HG03175 (cell line): ENCODE measurements at regions not wholly inside any gene's neighbourhood (a gene's known extent, or its start where the extent isn't known, plus 50 kb on each side); places are given as distances from the start of the nearest gene placed in this dataset.
"Not testable (repeated sequence)": the region's sequence is repeated elsewhere in the genome, so short reads cannot be mapped to it uniquely, and the experiment has no call there.

Experiments used
- ATAC-seq: cut with Tn5 transposase; IDR thresholded peaks from one replicate; pipeline ENCODE4 v1.9.1; 2021; ENCODE audit warnings: mild to moderate bottlenecking, moderate library complexity; ENCODE audit not compliant: unreplicated experiment

DNA sequence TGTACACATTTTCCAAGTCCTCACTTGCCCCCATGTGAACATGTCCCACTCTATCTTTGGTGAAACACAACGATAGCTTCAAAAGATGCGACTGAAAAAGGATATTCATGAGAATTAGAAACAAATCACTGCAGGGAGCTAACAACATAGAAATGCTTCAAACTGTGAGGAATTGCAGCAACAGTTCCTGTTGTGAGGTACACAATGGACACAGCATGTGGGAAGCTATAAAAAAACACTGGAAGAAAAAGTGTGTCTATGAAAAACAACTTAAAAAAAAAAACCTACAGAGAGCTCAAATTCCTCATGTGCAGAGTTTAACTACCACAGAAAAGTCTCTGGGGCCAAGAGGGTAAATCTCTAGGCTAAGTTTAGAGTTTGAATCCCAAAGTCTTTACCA, 51.6 kb upstream of the BLTP1 start:
- ATAC-seq, result no peak

DNA sequence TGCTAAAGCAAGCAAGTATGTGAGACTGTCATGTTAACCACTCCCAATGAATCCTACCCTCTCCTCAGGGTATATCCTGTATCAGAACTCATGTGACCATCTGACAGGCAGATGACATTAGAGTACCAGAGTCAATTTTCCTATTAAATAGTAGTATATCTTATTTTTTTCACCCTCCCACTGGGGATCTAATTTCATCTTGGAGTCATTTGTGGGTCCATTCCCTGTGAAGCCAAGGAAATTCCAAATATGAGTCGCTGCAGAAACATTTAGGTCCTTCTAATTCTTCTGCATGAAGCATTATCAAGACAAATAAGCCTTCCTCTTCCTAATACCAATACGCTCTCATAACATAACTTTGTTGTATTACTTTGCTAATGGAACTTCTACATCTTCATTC, 52.2 kb upstream of the BLTP1 start:
- ATAC-seq, result no peak

GRCh38 chr4:122091836-122092405, 60.2 kb upstream of the BLTP1 start:
- ATAC-seq, result no peak

DNA sequence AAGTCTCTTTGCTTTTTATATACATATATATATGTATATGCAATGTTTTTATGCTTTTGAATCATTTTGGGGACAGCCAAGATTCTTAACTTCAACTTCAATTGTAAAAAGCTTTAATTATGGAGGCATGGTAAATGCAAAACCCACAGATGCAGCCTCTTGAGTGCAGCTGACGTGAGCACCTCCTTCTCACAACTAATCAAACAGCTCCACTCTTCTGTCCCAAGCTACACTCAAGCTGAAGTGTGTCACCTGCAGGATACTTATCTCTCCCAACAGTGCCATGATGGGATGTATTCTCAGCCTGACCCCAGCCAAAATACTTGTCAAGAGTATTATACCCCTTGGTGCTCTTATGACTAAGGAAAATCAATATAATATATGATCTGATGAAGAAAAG, 60.7 kb upstream of the BLTP1 start:
- ATAC-seq, result no peak

DNA sequence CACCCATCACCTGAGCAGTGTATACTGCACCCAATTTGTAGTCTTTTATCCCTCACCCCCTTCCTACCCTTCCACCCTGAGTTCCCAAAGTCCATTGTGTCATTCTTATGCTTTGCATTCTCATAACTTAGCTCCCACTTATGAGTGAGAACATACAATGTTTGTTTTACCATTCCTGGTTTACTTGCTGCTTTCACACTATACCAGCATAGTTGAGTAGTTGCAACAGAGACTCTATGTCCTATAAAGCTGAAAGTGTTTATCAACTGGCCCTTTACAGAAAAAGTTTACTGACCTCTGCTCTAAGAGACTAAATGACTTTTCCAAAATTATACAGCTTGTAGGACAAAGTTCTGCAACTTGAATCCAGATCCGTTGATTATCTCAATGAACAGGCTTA, 61.1 kb upstream of the BLTP1 start:
- no peak for ATAC-seq

DNA sequence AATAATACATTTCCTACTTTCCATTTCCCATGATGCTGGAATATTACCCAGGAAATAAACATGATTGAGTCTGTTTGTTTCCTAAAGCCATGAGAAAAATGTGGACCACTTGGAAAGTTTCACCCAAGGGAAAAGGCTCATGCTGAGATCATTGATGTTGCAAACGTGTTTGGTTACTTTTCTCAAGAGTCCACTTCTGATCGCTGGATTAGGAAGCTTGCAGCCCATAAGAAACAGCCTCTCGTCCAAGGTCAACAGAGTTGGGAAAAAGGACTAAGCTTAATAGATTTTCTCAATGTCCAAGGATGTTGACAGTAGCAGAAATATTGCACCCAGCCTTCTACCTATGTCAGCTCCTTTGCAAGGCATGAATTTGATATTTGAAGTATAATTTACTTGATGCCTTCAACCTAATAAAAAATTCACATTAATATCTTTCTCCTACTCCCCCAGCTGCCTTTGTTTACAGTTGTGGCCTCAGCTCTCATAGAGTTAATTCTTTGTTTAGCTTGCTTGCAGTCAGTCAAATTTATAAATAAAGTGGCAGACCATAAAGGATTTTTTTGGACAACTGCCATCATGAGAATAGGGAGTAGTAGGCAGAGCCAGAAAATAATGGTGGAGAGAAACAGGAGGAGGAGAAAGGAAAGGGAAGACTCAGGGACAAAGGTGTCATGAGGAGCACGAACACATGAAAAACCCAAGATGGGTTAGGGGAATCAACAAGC, 65.6 kb upstream of the BLTP1 start:
- no peak for ATAC-seq

GRCh38 chr4:122083989-122084388, 68.1 kb upstream of the BLTP1 start:
- ATAC-seq, result no peak

DNA sequence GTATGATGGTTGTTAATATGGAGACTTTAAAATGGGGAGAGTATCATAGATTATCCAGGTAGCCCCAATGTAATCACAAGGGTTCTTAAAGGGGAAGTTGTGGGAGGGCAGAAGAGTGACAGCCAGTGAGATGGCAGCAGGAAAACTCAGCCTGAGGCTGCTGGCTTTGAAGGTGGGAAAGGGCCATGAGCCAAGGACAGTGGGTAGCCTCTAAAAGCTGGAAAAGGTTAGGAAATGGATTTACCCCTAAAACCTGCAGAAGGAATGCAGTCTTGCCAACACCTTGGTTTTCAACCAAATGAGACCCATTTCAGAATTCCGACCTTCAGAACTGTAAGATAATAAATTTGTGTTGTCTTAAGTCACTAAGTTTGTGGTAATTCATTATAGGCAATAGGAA, 68.8 kb upstream of the BLTP1 start:
- no peak for ATAC-seq

DNA sequence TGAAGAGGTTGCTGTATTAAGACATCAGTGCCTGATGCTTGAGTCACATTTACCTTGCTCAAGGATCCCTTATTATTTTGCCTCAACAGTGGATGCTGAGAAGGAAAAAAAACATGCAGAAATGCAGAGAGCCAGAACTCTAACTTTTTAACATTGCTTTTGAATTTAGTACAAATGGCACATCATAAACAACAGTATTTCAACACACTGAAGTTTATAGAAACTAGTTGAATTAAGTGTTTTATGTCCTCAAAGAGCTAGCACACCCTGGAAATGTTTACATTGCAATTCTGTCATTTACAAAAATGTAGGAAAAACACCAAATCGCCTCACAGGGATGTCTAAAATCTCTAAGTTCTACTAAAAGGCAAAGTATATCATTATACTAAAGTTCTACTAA, 69.5 kb upstream of the BLTP1 start:
- no peak for ATAC-seq

DNA sequence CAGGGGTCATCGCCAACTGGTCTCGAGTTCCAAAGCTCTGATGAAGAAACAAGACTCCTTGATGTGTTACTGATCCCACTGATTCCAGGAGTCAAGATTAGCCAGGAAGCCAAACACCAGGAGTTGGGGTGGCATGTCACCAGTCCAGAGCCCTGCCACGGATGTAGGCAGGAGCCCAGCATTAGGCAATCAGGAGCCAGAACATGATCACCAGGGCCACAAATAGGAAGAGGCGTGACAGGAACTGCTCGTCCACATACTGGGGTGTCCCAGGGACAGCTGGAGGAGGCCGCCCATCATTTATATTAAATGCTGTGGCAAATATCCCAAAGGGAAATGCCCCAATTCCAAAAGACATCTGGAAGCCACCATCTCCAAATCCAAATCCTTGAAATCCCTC, 74.5 kb upstream of the BLTP1 start:
- ATAC-seq, result not testable (repeated sequence)

DNA sequence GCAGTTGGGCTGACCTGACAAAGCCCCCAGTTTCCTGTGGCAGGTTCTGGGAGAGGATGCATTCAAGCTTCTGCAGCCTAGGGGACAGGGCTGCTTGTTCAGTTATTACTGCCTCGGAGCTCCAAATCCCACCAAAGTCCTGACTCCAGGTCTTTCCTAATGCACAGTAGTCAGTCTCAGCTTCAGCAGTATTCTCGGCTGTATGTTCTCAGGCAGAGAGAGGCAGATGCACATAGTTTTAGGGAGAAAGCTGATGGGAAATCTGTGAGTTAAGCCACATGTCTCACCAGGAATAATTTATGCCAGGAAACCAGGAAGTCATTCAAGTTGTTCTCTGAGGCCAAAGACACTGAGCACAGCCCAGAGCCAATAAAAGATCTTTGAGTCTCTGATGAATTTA, 75.3 kb upstream of the BLTP1 start:
- ATAC-seq, result not testable (repeated sequence)

DNA sequence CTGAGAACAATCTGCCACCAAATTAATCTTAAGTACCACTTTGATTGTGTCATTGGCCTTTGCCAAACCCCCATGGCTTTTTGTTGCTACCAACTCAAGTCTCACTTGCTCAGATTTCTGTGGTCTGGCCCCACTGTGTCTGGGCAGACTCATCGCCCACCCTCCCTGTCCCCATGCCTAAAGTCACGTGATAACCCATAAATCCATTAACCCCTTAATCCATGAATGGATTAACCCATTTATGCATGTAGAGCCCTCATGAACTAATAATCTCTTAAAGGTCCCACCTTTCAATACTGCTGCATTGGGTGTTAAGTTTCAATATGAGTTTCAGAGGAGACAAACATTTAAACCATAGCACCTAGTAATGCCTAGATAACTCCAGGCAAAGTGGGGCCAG, 78.5 kb upstream of the BLTP1 start:
- no peak for ATAC-seq

DNA sequence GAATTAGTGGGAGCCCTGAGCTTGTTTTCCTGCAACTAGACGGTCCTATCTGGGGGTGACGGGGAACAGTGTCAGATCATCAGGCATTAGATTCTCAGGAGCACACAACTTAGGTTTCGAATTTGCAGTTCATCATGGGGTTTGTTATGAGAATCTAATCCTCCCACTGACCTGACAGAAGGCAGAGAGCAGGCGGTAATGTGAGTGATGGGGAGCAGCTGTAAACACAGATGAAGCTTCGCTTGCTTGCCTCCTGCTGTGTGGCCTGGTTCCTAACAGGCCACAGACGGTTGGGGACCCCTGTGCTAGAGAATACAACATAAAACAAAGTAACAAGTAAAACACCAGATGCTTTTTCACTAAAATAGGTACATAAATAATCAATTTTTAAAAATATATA, 86.2 kb upstream of the BLTP1 start:
- ATAC-seq, result no peak

- ATAC-seq, result no peak
These were observed 87.0 kb upstream of the BLTP1 start for GRCh38 chr4:122065149-122065548.

DNA sequence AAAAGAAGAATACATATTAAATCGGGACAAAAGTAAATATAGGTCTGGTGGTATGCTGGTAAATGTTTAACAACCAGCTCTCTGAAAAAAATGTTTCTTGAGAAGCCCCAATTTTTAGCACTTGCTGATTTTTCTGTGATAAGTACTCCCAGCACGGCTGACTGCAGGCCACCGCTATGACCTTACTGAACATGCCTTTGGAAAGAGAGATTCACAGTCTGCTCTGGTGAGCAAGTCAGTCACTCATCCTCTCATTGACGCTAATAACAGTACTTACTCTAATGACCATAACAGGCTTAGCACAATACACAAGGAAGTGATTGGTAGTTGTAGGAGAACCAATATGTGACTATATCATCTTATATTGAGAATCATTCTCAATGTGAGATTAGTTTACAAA, 98.9 kb upstream of the BLTP1 start:
- ATAC-seq, result no peak

DNA sequence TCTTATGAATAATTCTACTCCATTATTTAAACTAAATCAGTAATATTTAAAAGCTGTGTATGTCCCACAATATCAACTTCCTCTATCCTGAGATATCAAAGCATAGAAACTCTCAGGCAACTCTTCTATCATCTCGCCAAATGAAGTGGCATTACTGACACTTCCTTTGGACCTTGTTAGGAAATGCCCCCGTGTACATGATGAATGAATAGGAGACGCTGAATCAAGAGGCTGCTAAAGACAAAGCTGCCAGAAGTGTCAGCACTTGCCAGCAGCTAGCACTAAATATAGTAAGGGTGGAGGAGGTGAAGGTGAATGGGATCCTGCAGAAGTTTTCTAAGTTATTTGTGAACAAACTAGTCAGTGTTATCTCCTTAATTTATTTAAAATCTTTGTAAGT, 99.5 kb upstream of the BLTP1 start:
- ATAC-seq, result no peak

GRCh38 chr4:122050841-122051240, 99.0 kb upstream of the TRPC3 start:
- no peak for ATAC-seq

DNA sequence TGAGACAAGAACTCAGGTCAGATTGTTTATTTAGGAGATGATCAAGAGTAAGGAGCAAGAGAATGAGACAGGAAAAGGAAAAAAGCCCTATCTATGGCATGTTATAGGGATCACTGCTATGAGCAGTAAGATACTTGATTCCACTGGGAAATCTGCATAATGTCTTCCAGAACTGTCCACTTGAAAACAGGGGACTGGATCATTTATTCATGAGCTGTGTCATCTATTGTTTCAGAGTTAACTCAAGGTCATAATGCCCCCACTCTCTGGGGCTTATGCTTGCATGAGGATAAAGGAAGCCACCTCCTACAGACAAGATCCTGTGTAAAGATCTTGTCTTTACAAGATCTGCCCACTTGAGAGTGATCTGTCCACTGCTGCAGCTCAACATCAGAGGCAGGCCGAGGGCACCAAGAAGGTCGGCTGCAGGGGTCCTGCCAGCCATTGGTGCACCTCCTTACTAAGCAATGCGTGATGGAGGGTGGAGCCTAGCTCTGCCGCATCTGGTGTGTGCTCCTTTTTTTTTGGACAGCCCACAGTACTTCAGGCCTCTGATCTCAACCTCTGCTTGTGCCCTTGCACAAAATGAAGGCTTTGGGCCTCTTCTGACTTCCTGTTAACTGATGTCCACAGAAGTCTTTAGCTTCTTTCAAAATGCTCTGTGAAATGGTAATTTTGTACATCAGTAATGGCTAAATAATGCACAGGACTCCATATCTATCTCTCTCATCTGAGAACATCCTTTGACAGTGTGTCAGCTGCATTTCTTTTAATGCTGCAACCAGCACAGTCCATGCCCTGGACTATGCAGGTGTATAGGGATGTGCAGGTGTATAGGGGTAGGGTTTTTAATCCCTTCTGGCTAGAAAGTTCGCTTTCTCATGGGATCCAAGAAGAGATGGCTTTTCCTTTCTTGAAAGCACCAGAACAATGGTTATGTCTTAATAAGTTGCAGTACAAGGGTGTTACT, 95.9 kb upstream of the TRPC3 start:
- ATAC-seq, result no peak

DNA sequence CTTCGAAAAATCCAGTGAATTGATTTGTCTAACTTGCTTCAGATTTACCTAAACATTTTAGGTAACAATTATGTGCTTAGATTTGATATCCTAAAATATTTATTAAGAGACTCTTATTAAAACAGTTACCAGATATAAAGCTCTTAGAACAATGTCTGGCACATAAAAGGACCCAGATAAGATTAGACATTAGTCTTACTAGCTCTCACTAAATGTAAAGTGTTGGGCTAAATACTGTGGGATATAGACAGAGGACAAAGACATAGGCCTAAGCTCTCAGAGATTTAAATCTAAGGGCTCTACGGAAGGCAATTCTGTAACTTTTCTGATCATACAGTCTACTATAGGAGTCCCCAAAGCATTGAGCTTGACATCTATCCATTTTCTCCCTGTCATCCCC, 94.4 kb upstream of the TRPC3 start:
- ATAC-seq, result no peak

- ATAC-seq, result no peak
These were observed 93.7 kb upstream of the TRPC3 start for GRCh38 chr4:122045533-122045932.

- no peak for ATAC-seq
These were observed 92.6 kb upstream of the TRPC3 start for GRCh38 chr4:122044501-122044900.

DNA sequence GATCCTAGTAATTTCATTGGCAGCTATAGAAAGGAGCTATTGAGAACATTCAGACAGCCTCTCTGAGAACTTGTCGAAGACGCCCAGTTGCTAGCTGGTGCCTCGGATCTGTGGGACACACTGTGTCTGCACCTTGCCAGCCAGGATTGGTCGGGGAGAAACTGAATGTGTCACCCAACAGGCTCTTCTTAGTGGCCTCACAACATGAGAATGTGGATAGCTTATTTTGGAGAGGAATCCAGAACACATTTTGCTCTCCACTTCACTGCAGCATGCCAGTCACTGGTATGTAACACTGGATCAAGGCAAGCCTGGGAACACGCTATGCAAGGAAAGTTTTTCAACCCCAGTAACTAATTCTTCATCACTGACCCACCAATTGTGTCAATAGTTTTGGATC, 89.5 kb upstream of the TRPC3 start:
- no peak for ATAC-seq
